GM21786 (cell line): ENCODE measurements at regions not wholly inside any gene's neighbourhood (a gene's known extent, or its start where the extent isn't known, plus 50 kb on each side); places are given as distances from the start of the nearest gene placed in this dataset.

Experiments
- ATAC-seq: cut with Tn5 transposase; IDR thresholded peaks from one replicate; pipeline ENCODE4 v1.9.1; 2021; ENCODE audit not compliant: unreplicated experiment

GRCh38 chr12:125720961-125721360, 655.7 kb downstream of the AACS start:
- ATAC-seq = no peak

- no peak for ATAC-seq
These were observed 668.9 kb downstream of the AACS start for GRCh38 chr12:125734137-125734536.

GRCh38 chr12:125738211-125738610, 673.0 kb downstream of the AACS start:
- ATAC-seq = no peak

GRCh38 chr12:125742413-125742812, 677.2 kb downstream of the AACS start:
- no peak for ATAC-seq

GRCh38 chr12:125744201-125744600, 679.0 kb downstream of the AACS start:
- no peak for ATAC-seq

GRCh38 chr12:125755512-125755911, 690.3 kb downstream of the AACS start:
- ATAC-seq = no peak

- no peak for ATAC-seq
These were observed 700.9 kb downstream of the AACS start for GRCh38 chr12:125766091-125766490.

GRCh38 chr12:125772403-125772802, 707.2 kb downstream of the AACS start:
- no peak for ATAC-seq

- peak; percentile 61 for ATAC-seq
These were observed 707.9 kb downstream of the AACS start for GRCh38 chr12:125773033-125773640.

- no peak for ATAC-seq
These were observed 710.3 kb downstream of the AACS start for GRCh38 chr12:125775507-125775906.

GRCh38 chr12:125776212-125776611, 711.0 kb downstream of the AACS start:
- no peak for ATAC-seq

- ATAC-seq = no peak
These were observed 720.9 kb downstream of the AACS start for GRCh38 chr12:125786143-125786542.

- ATAC-seq = no peak
These were observed 729.2 kb downstream of the AACS start for GRCh38 chr12:125794401-125794800.

- no peak for ATAC-seq
These were observed 732.4 kb downstream of the AACS start for GRCh38 chr12:125797421-125798175.

GRCh38 chr12:125804660-125805059, 739.4 kb downstream of the AACS start:
- ATAC-seq = no peak

- ATAC-seq = no peak
These were observed 759.0 kb downstream of the AACS start for GRCh38 chr12:125824276-125824675.

- ATAC-seq = no peak
These were observed 770.6 kb downstream of the AACS start for GRCh38 chr12:125835852-125836251.

- no peak for ATAC-seq
These were observed 771.4 kb downstream of the AACS start for GRCh38 chr12:125836647-125837046.

GRCh38 chr12:125841332-125841731, 776.1 kb downstream of the AACS start:
- ATAC-seq = no peak

- ATAC-seq = no peak
These were observed 786.9 kb downstream of the AACS start for GRCh38 chr12:125852116-125852515.

GRCh38 chr12:125852679-125853078, 787.4 kb downstream of the AACS start:
- ATAC-seq = no peak

GRCh38 chr12:125853670-125854069, 788.4 kb downstream of the AACS start:
- ATAC-seq = no peak

- ATAC-seq = no peak
These were observed 791.1 kb downstream of the AACS start for GRCh38 chr12:125856366-125856765.
